Neural cell (in vitro differentiated cells): ENCODE measurements at regions not wholly inside any gene's neighbourhood (a gene's known extent, or its start where the extent isn't known, plus 50 kb on each side); places are given as distances from the start of the nearest gene placed in this dataset.

Experiments
- CTCF ChIP-seq: fragments of 450-650 bp; IDR thresholded peaks from 2 replicates; pipeline ENCODE4 v1.5.1; 2014; ENCODE audit warnings: antibody characterized with exemption, mild to moderate bottlenecking, moderate library complexity; ENCODE audit not compliant: poor library complexity, severe bottlenecking
- EZH2 ChIP-seq: fragments of 200-600, 300-800 bp; shearing (Covaris generic), sonication (generic); IDR thresholded peaks from 2 replicates; pipeline ENCODE4 v1.6.1; 2014; ENCODE audit warnings: antibody characterized with exemption, low read length, borderline replicate concordance, mild to moderate bottlenecking; ENCODE audit not compliant: insufficient read depth, poor library complexity, severe bottlenecking
- SMC3 ChIP-seq: fragments of 450-650 bp; conservative IDR thresholded peaks from 2 replicates; pipeline ENCODE4 v1.6.1; 2014; ENCODE audit warnings: antibody characterized with exemption, mild to moderate bottlenecking, moderate library complexity; ENCODE audit not compliant: poor library complexity

GRCh38 chrX:125131164-125131563 lies 188.5 kb upstream of the TEX13C start:
- TF ChIP-seq SMC3 (peak; percentile 65), CTCF (peak; percentile 58), EZH2 (no peak)
